HEK293T (cell line): ENCODE measurements at regions not wholly inside any gene's neighbourhood (a gene's known extent, or its start where the extent isn't known, plus 50 kb on each side); places are given as distances from the start of the nearest gene placed in this dataset.

Experiments used
- BHLHE40 ChIP-seq: fragments of 450-650 bp; IDR thresholded peaks from 2 replicates; pipeline ENCODE4 v1.6.1; 2016; ENCODE audit warnings: mild to moderate bottlenecking, moderate library complexity, borderline replicate concordance
- CTBP1 ChIP-seq: fragments of 450-650 bp; IDR thresholded peaks from 2 replicates; pipeline ENCODE4 v1.6.1; 2016; ENCODE audit warnings: borderline replicate concordance
- ELF4 ChIP-seq: fragments of 450-650 bp; IDR thresholded peaks from 2 replicates; pipeline ENCODE4 v1.6.1; 2017; ENCODE audit warnings: antibody characterized with exemption
- FOXA1 ChIP-seq: fragments of 450-650 bp; IDR thresholded peaks from 2 replicates; pipeline ENCODE4 v1.6.1; 2016; ENCODE audit warnings: mild to moderate bottlenecking
- NFRKB ChIP-seq: fragments of 450-650 bp; IDR thresholded peaks from 2 replicates; pipeline ENCODE4 v1.6.1; 2016; ENCODE audit warnings: mild to moderate bottlenecking, moderate library complexity
- PKNOX1 ChIP-seq: fragments of 450-650 bp; IDR thresholded peaks from 2 replicates; pipeline ENCODE4 v1.6.1; 2016
- SP1 ChIP-seq: fragments of 450-650 bp; IDR thresholded peaks from 2 replicates; pipeline ENCODE4 v1.6.1; 2017
- SUZ12 ChIP-seq: fragments of 450-650 bp; IDR thresholded peaks from 2 replicates; pipeline ENCODE4 v1.6.1; 2016; ENCODE audit warnings: mild to moderate bottlenecking
- TARDBP ChIP-seq: fragments of 450-650 bp; IDR thresholded peaks from 2 replicates; pipeline ENCODE4 v1.6.1; 2016
- ZNF384 ChIP-seq: fragments of 450-650 bp; IDR thresholded peaks from 2 replicates; pipeline ENCODE4 v1.6.1; 2016

GRCh38 chr2:6081955-6082624, 389.9 kb downstream of the SOX11 start:
- TF ChIP-seq BHLHE40 (no peak), PKNOX1 (no peak), ELF4 (no peak), NFRKB (no peak), FOXA1 (no peak), SP1 (no peak), ZNF384 (no peak), TARDBP (no peak), CTBP1 (no peak), SUZ12 (no peak)
